ENCODE measurements at regions not wholly inside any gene's neighbourhood (a gene's known extent, or its start where the extent isn't known, plus 50 kb on each side); places are given as distances from the start of the nearest gene placed in this dataset.

DNA sequence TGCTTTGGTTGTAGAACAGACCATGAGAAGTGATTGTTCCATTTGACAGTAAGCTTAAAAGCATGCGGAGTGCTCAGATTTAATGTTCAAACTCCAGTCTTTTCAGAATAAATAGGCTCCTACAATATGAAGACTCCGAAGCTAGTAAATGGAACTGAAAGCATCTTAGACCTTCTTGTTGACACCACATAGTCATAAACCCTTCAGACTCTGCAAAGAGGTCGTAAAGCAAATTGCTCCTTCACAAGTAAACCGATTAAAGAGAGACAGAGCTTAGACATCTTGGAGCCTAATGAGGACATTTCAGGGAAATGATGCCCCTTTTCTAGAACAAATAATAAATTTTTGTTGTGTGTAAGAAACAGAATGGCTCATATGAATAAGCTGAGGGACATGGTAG lies 511.0 kb upstream of the RIOK2 start:
- Mint-ChIP-seq H3K27me3 (ENCODE audit: low read depth) (no peaks in the 10 kb centered on the region), H3K4me3 (no peak overlapping the region), H3K36me3 (no peaks in the 10 kb centered on the region), H3K27ac (no peak overlapping the region), H3K9me3 (no peaks in the 10 kb centered on the region), H3K4me1 (no peaks in the 10 kb centered on the region)
- TF ChIP-seq, protein P1, sequence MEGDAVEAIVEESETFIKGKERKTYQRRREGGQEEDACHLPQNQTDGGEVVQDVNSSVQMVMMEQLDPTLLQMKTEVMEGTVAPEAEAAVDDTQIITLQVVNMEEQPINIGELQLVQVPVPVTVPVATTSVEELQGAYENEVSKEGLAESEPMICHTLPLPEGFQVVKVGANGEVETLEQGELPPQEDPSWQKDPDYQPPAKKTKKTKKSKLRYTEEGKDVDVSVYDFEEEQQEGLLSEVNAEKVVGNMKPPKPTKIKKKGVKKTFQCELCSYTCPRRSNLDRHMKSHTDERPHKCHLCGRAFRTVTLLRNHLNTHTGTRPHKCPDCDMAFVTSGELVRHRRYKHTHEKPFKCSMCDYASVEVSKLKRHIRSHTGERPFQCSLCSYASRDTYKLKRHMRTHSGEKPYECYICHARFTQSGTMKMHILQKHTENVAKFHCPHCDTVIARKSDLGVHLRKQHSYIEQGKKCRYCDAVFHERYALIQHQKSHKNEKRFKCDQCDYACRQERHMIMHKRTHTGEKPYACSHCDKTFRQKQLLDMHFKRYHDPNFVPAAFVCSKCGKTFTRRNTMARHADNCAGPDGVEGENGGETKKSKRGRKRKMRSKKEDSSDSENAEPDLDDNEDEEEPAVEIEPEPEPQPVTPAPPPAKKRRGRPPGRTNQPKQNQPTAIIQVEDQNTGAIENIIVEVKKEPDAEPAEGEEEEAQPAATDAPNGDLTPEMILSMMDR (IDR thresholded peaks at IDR 0.05; ENCODE audit: unreplicated experiment), result no peak
- no peak for DNase-seq (ENCODE audit: low spot score in 2 of 2, unreplicated experiment in 2 of 2)

DNA sequence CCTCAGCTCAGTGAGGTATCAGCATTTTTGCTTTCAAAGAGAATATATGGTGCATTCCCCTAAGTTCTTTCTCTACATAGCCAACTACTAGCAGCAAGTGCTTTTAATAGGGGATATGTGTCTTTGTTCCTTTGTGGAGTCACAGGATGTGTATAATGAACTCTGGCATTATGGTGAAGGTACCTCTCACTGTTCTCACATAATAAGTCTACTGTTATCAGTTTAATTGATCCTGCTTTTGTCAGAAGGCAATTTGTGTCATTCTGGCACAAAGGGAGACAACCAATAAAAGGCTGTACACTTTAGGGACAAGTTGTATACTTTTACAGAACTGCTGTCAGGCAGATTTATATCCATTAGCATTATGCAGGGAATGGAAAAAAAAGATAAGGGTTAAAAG lies 531.4 kb upstream of the RIOK2 start:
- DNase-seq (ENCODE audit: low spot score in 2 of 2, unreplicated experiment in 2 of 2), result no peak
- Mint-ChIP-seq H3K27me3 (ENCODE audit: low read depth) (no peaks in the 10 kb centered on the region), H3K36me3 (no peaks in the 10 kb centered on the region), H3K4me1 (no peaks in the 10 kb centered on the region), H3K4me3 (no peak overlapping the region), H3K27ac (no peak overlapping the region), H3K9me3 (no peaks in the 10 kb centered on the region)
- TF ChIP-seq, protein P1 (IDR thresholded peaks at IDR 0.05; ENCODE audit: unreplicated experiment), result no peak

DNA sequence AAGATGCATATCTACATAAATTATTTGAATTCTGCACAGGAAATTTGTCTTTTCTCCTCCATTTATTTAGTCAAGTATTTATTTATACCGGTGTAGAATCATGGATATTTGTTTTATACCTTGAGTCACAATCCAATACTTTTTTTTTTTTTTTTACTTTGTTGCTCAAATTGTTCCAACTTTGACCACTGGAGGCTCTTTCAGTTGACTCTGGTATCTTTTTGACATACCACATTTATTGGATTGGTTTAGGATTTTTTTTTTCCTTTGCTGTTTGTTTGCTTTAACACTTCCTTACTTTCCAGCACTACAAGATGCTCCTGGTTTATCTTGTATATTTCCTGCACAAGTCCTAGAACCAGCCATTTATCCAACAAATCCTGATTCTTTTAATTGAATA lies 543.1 kb upstream of the RIOK2 start:
- Mint-ChIP-seq H3K4me3 (no peak overlapping the region), H3K9me3 (peaks cover 29% of the 10 kb centered on the region), H3K4me1 (no peaks in the 10 kb centered on the region), H3K27me3 (ENCODE audit: low read depth) (no peaks in the 10 kb centered on the region), H3K36me3 (no peaks in the 10 kb centered on the region), H3K27ac (no peak overlapping the region)
- DNase-seq (ENCODE audit: low spot score in 2 of 2, unreplicated experiment in 2 of 2), result no peak
- TF ChIP-seq, protein P1 (IDR thresholded peaks at IDR 0.05; ENCODE audit: unreplicated experiment), result peak; percentile 49

DNA sequence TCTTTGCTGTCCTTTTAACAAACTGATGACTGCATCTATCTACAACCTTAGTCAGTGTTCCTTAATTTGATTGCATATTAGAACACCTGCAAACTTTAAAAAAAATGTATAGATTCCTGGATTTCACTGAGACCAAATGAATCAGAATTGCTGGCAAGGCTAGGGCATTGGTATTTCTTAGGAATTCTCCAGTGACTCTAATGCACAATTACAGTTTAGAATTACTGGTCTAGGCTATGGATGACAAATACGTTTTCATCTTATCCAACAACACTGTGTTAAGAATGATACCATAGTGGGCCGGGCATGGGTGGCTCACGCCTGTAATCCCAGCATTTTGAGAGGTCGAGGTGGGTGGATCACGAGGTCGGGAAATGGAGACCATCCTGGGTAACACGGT lies 545.9 kb upstream of the RIOK2 start:
- peaks cover 9% of the 10 kb centered on the region for H3K9me3 Mint-ChIP-seq
- no peaks in the 10 kb centered on the region for H3K36me3 Mint-ChIP-seq
- TF ChIP-seq, protein P1 (IDR thresholded peaks at IDR 0.05; ENCODE audit: unreplicated experiment), result no peak
- H3K4me3 Mint-ChIP-seq, result no peak overlapping the region
- no peak overlapping the region for H3K27ac Mint-ChIP-seq
- no peaks in the 10 kb centered on the region for H3K4me1 Mint-ChIP-seq
- DNase-seq (ENCODE audit: low spot score in 2 of 2, unreplicated experiment in 2 of 2), result no peak
- no peaks in the 10 kb centered on the region for H3K27me3 Mint-ChIP-seq (ENCODE audit: low read depth)

DNA sequence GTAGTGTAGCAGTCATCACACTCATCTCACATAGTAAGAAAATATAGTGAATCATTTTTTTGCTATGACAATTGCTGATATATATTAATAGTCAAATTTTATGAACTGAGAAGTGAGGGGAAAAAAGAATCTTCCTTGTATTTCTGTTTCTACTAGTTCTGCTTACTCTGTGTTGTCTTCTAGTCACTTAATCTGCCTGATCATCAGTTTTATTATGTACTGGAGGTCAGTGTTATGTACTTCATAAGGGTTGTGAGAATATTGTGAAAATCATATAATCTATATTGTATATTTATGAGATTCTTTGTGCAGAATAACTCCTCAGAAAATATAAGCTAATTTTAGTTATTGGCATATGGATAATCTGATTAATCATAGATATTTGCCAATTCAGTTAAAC lies 546.9 kb upstream of the RIOK2 start:
- Mint-ChIP-seq H3K9me3 (peaks cover 4% of the 10 kb centered on the region), H3K4me1 (no peaks in the 10 kb centered on the region), H3K27ac (no peak overlapping the region), H3K36me3 (no peaks in the 10 kb centered on the region), H3K4me3 (no peak overlapping the region), H3K27me3 (ENCODE audit: low read depth) (no peaks in the 10 kb centered on the region)
- TF ChIP-seq, protein P1 (IDR thresholded peaks at IDR 0.05; ENCODE audit: unreplicated experiment), result no peak
- DNase-seq (ENCODE audit: low spot score in 2 of 2, unreplicated experiment in 2 of 2), result no peak

DNA sequence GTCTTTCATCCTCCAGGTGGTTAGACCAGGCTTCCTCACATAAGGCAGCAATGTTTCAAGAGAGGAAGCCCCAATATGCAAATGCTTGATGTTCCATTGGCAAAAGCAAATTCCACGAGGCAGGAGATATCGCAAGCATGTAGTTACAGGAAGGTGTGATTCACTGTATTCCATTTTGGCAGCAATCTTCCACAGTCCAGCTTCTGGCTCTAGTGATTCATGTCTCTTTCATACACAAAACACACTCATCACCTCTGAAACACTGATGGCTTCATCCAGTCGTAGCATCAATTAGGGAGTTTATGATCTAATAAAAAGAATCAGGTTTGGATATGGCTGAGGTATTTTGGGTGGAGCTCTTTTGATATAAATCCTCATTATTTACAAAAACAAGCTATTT lies 552.2 kb upstream of the RIOK2 start:
- H3K36me3 Mint-ChIP-seq, result no peaks in the 10 kb centered on the region
- TF ChIP-seq, protein P1 (IDR thresholded peaks at IDR 0.05; ENCODE audit: unreplicated experiment), result no peak
- DNase-seq (ENCODE audit: low spot score in 2 of 2, unreplicated experiment in 2 of 2), result no peak
- peaks cover under 1% of the 10 kb centered on the region for H3K27me3 Mint-ChIP-seq (ENCODE audit: low read depth)
- H3K4me3 Mint-ChIP-seq, result no peak overlapping the region
- no peak overlapping the region for H3K27ac Mint-ChIP-seq
- no peaks in the 10 kb centered on the region for H3K4me1 Mint-ChIP-seq
- no peaks in the 10 kb centered on the region for H3K9me3 Mint-ChIP-seq

All from mesothelial cell of epicardium (in vitro differentiated cells).